ENCODE measurements at regions not wholly inside any gene's neighbourhood (a gene's known extent, or its start where the extent isn't known, plus 50 kb on each side); places are given as distances from the start of the nearest gene placed in this dataset.

GRCh38 chr2:3010001-3010400 is 367.6 kb downstream of the EIPR1 start:
- H3K4me1 ChIP-seq: peaks cover 17% of the 10 kb centered on the region
- no peaks in the 10 kb centered on the region for H3K9me3 ChIP-seq
- no peak for TF ChIP-seq CTCF (IDR thresholded peaks at IDR 0.05; ENCODE audit: low read depth, low read length)
- H3K36me3 ChIP-seq: no peaks in the 10 kb centered on the region
- no peaks in the 10 kb centered on the region for H3K27me3 ChIP-seq
- no peak overlapping the region for H3K4me3 ChIP-seq (ENCODE audit: low read depth, low read length)
- DNase-seq: no peak

DNA sequence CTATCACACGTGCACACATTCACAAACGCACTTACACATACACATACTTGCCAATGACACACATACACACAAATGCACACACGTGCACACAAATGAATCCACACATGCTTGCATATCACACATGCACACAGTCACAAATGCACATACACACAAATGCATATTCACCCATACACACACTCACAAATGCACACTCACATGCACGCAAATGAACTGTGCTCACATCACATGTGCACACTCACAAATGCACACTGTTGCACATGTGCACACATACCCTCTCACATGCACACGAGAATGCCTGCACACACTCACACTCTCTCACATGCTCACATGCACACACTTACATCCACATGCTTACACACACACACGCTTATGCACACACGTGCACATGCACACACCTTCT is 368.1 kb downstream of the EIPR1 start:
- TF ChIP-seq CTCF (IDR thresholded peaks at IDR 0.05; ENCODE audit: low read depth, low read length): no peak
- Histone ChIP-seq H3K4me1 (peaks cover 17% of the 10 kb centered on the region), H3K27me3 (no peaks in the 10 kb centered on the region), H3K4me3 (ENCODE audit: low read depth, low read length) (no peak overlapping the region), H3K9me3 (no peaks in the 10 kb centered on the region), H3K36me3 (no peaks in the 10 kb centered on the region)
- DNase-seq: no peak

GRCh38 chr2:3009005-3009404 is 368.6 kb downstream of the EIPR1 start:
- Histone ChIP-seq H3K4me3 (ENCODE audit: low read depth, low read length) (peak overlapping the region; percentile 35), H3K36me3 (no peaks in the 10 kb centered on the region), H3K9me3 (no peaks in the 10 kb centered on the region), H3K4me1 (peaks cover 17% of the 10 kb centered on the region), H3K27me3 (no peaks in the 10 kb centered on the region)
- DNase-seq: peak; percentile 33
- no peak for TF ChIP-seq CTCF (IDR thresholded peaks at IDR 0.05; ENCODE audit: low read depth, low read length)

GRCh38 chr2:3008561-3008960 is 369.1 kb downstream of the EIPR1 start:
- peak; percentile 48 for DNase-seq
- H3K4me1 ChIP-seq: peaks cover 17% of the 10 kb centered on the region
- H3K36me3 ChIP-seq: no peaks in the 10 kb centered on the region
- H3K9me3 ChIP-seq: no peaks in the 10 kb centered on the region
- peak overlapping the region; percentile 35 for H3K4me3 ChIP-seq (ENCODE audit: low read depth, low read length)
- TF ChIP-seq CTCF (IDR thresholded peaks at IDR 0.05; ENCODE audit: low read depth, low read length): no peak
- no peaks in the 10 kb centered on the region for H3K27me3 ChIP-seq

DNA sequence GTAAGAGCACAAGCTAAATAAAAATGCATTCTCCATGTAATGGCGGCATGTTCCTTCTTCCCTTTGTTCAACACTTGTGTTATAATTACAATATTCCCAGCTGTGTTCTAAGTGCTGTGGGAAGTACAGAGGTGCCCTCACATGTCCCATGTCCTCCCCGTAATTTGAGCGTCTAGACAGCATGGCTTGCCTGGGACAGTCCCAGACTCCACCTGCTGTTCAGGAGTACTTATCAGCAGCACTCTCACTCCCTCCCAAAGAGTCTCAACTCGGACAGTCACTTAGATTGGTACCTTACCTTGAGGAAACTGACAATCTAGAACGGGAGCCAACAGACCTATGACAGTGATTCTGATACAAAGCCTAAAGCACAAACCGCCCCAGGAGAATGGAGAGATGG is 370.5 kb downstream of the EIPR1 start:
- H3K27me3 ChIP-seq: no peaks in the 10 kb centered on the region
- H3K9me3 ChIP-seq: no peaks in the 10 kb centered on the region
- no peak overlapping the region for H3K4me3 ChIP-seq (ENCODE audit: low read depth, low read length)
- TF ChIP-seq CTCF (IDR thresholded peaks at IDR 0.05; ENCODE audit: low read depth, low read length): no peak
- DNase-seq: no peak
- H3K36me3 ChIP-seq: no peaks in the 10 kb centered on the region
- peaks cover 19% of the 10 kb centered on the region for H3K4me1 ChIP-seq

GRCh38 chr2:3005859-3006501 is 371.6 kb downstream of the EIPR1 start:
- DNase-seq: no peak
- H3K27me3 ChIP-seq: no peaks in the 10 kb centered on the region
- H3K9me3 ChIP-seq: no peaks in the 10 kb centered on the region
- H3K4me3 ChIP-seq (ENCODE audit: low read depth, low read length): no peak overlapping the region
- no peaks in the 10 kb centered on the region for H3K36me3 ChIP-seq
- peaks cover 23% of the 10 kb centered on the region for H3K4me1 ChIP-seq
- TF ChIP-seq CTCF (IDR thresholded peaks at IDR 0.05; ENCODE audit: low read depth, low read length): no peak

Data from BE2C (cell line).